ENCODE measurements at regions not wholly inside any gene's neighbourhood (a gene's known extent, or its start where the extent isn't known, plus 50 kb on each side); places are given as distances from the start of the nearest gene placed in this dataset.

DNA sequence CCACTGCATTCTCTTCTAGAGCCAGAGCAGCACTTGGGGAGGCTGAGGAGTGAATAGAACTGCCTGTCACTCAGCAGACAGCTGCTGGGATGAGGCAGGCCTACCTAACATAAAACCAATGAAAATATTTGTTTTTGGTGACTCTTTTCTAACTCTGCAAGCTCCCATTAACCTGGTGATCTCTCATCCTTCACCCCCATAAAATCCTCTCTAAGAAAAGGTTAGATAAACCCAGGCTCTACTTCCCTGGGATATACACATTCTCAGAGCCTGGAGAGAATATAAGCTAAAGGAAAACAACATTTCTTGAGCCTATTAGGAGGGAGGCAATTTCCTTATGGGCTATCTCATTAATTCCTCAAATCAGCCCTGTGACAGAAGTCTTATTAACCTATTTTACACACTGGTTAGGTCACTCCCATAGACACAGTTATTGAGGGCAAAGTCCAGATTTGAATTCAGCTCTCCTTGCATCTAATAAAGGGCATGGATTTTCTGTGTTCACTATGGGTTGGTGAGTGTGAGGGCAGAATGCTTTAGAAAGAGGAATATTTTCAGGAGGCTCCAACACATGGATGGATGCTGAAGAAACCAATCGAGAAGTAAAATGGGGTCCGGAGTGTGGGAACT, 492.9 kb downstream of the CCDC171 start:
- no peak overlapping the region for H3K27ac ChIP-seq
- H3K9me3 ChIP-seq, result no peaks in the 10 kb centered on the region
- TF ChIP-seq CTCF (IDR thresholded peaks at IDR 0.05), result no peak

DNA sequence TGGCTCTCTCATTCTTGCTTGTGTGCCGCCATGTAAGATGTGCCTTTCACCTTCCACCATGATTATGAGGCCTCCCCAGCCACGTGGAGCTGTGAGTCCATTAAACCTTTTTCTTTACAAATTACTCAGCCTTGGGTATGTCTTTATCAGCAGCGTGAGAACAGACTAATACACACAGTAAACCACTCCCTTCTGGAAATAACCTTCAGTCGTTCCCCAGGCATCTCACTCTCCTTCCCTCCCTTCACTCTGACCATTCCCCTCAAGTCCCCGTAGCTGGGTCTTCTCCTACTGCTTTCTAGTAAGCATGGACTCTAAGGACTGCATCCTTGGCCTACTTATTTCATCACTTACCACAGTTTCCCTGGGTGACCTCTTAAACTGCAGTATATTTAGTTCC, 493.9 kb downstream of the CCDC171 start:
- Histone ChIP-seq H3K27me3 (no peaks in the 10 kb centered on the region), H3K4me3 (ENCODE audit: low read depth in 1 of 2, low read length in 1 of 2) (no peak overlapping the region), H3K9me3 (no peaks in the 10 kb centered on the region), H3K4me1 (ENCODE audit: control insufficient read depth in 1 of 2, insufficient read depth in 1 of 2, low read depth in 1 of 2, low read length in 1 of 2) (no peaks in the 10 kb centered on the region), H3K27ac (no peak overlapping the region), H3K36me3 (no peaks in the 10 kb centered on the region)
- no peak for TF ChIP-seq CTCF (IDR thresholded peaks at IDR 0.05)

More for the DNA sequence above, 492.9 kb downstream of the CCDC171 start:
- Histone ChIP-seq H3K36me3 (no peaks in the 10 kb centered on the region), H3K27me3 (no peaks in the 10 kb centered on the region), H3K4me3 (ENCODE audit: low read depth in 1 of 2, low read length in 1 of 2) (no peak overlapping the region), H3K4me1 (ENCODE audit: control insufficient read depth in 1 of 2, insufficient read depth in 1 of 2, low read depth in 1 of 2, low read length in 1 of 2) (no peaks in the 10 kb centered on the region)

- Histone ChIP-seq H3K27ac (no peak overlapping the region), H3K36me3 (no peaks in the 10 kb centered on the region), H3K9me3 (no peaks in the 10 kb centered on the region), H3K27me3 (no peaks in the 10 kb centered on the region), H3K4me1 (ENCODE audit: control insufficient read depth in 1 of 2, insufficient read depth in 1 of 2, low read depth in 1 of 2, low read length in 1 of 2) (no peaks in the 10 kb centered on the region), H3K4me3 (ENCODE audit: low read depth in 1 of 2, low read length in 1 of 2) (no peak overlapping the region)
- no peak for TF ChIP-seq CTCF (IDR thresholded peaks at IDR 0.05)
Measured at GRCh38 chr9:16048129-16048528, 495.3 kb downstream of the CCDC171 start.

- Histone ChIP-seq H3K4me3 (ENCODE audit: low read depth in 1 of 2, low read length in 1 of 2) (no peak overlapping the region), H3K27ac (no peak overlapping the region), H3K27me3 (no peaks in the 10 kb centered on the region), H3K36me3 (no peaks in the 10 kb centered on the region), H3K9me3 (no peaks in the 10 kb centered on the region), H3K4me1 (ENCODE audit: control insufficient read depth in 1 of 2, insufficient read depth in 1 of 2, low read depth in 1 of 2, low read length in 1 of 2) (no peaks in the 10 kb centered on the region)
- TF ChIP-seq CTCF (IDR thresholded peaks at IDR 0.05), result no peak
Measured at GRCh38 chr9:16052146-16052545, 499.3 kb downstream of the CCDC171 start.

- TF ChIP-seq CTCF (IDR thresholded peaks at IDR 0.05), result no peak
- no peaks in the 10 kb centered on the region for H3K4me1 ChIP-seq (ENCODE audit: control insufficient read depth in 1 of 2, insufficient read depth in 1 of 2, low read depth in 1 of 2, low read length in 1 of 2)
Measured at GRCh38 chr9:16052757-16053530, 500.1 kb downstream of the CCDC171 start.

More at GRCh38 chr9:16052757-16053530, 500.1 kb downstream of the CCDC171 start:
- no peaks in the 10 kb centered on the region for H3K36me3 ChIP-seq
- no peak overlapping the region for H3K4me3 ChIP-seq (ENCODE audit: low read depth in 1 of 2, low read length in 1 of 2)
- H3K27ac ChIP-seq, result no peak overlapping the region
- no peaks in the 10 kb centered on the region for H3K27me3 ChIP-seq
- no peaks in the 10 kb centered on the region for H3K9me3 ChIP-seq

All from neutrophil (primary cell).